ENCODE measurements at regions not wholly inside any gene's neighbourhood (a gene's known extent, or its start where the extent isn't known, plus 50 kb on each side); places are given as distances from the start of the nearest gene placed in this dataset.

- TF ChIP-seq CTCF (IDR thresholded peaks at IDR 0.05) (no peak), POLR2A (IDR thresholded peaks at IDR 0.05) (no peak)
Observed at GRCh38 chr18:24914171-24914525, 437.8 kb downstream of the ZNF521 start.
